Caco-2 (cell line): ENCODE measurements at regions not wholly inside any gene's neighbourhood (a gene's known extent, or its start where the extent isn't known, plus 50 kb on each side); places are given as distances from the start of the nearest gene placed in this dataset.

ENCODE experiments used
- BruUV-seq: library from RNA; stranded (reverse); fragments of 400-500 nt; replicated peaks from 2 replicates; lab custom pipeline; 2021; lab: Mats Ljungman, UMichigan
- CTCF ChIA-PET: fragments of 300-600 bp; sonication (Branson Sonifier 250); formaldehyde crosslinking; loops from one replicate; lab custom pipeline; 2022; ENCODE audit warnings: antibody characterized with exemption; lab: Charles Lee
- POLR2A ChIA-PET: fragments of 300-600 bp; sonication (Branson Sonifier 250); formaldehyde crosslinking; loops from one replicate; lab custom pipeline; 2022; ENCODE audit warnings: antibody characterized with exemption; lab: Charles Lee
- DNase-seq, 2 experiments: peaks; one replicate each; pipeline versions ENCODE4 v3.0.0 to v3.0.0-alpha.2; 2020 to 2022
- H3K27me3 ChIP-seq: replicated peaks from 2 replicates; pipeline ENCODE4 v1.6.0; 2011; ENCODE audit warnings: low read length; ENCODE audit not compliant: control insufficient read depth, insufficient read depth
- H3K36me3 ChIP-seq: 2 replicates; pipeline ENCODE4 v1.5.1; 2011; ENCODE audit warnings: low read length; ENCODE audit not compliant: control insufficient read depth, insufficient read depth
- H3K4me1 ChIP-seq: fragments of 250-450 bp; sonication (Bioruptor Pico); 2 replicates; pipeline ENCODE4 v1.5.1; 2020; ENCODE audit warnings: mild to moderate bottlenecking
- H3K4me3 ChIP-seq: 2 replicates; pipeline ENCODE4 v1.5.1; 2011; ENCODE audit warnings: low read depth, mild to moderate bottlenecking, control low read depth, low read length
- H3K9me3 ChIP-seq: fragments of 250-450 bp; sonication (Bioruptor Pico); 2 replicates; pipeline ENCODE4 v1.5.1; 2020; ENCODE audit warnings: mild to moderate bottlenecking, moderate library complexity
- H3K27ac Mint-ChIP-seq: one replicate; pipeline ENCODE4 v1.8.0; 2022; ENCODE audit warnings: mixed read lengths; ENCODE audit not compliant: unreplicated experiment
- H3K27me3 Mint-ChIP-seq: one replicate; pipeline ENCODE4 v1.8.0; 2022; ENCODE audit warnings: mixed read lengths; ENCODE audit not compliant: insufficient read depth, unreplicated experiment
- H3K36me3 Mint-ChIP-seq: one replicate; pipeline ENCODE4 v1.8.0; 2022; ENCODE audit warnings: mild to moderate bottlenecking, mixed read lengths; ENCODE audit not compliant: insufficient read depth, unreplicated experiment
- H3K4me1 Mint-ChIP-seq: one replicate; pipeline ENCODE4 v1.8.0; 2022; ENCODE audit warnings: low read depth, mixed read lengths; ENCODE audit not compliant: unreplicated experiment
- H3K4me3 Mint-ChIP-seq: one replicate; pipeline ENCODE4 v1.8.0; 2022; ENCODE audit warnings: mild to moderate bottlenecking, moderate library complexity, mixed read lengths; ENCODE audit not compliant: unreplicated experiment
- H3K9me3 Mint-ChIP-seq: one replicate; pipeline ENCODE4 v1.8.0; 2022; ENCODE audit warnings: mixed read lengths; ENCODE audit not compliant: unreplicated experiment
- CTCF ChIP-seq, 2 experiments: fragments of 200-600 bp in 1 of 2; IDR thresholded peaks; 1 replicate in 1 of 2; 2 replicates in 1 of 2; pipeline versions ENCODE4 v1.5.1 to v1.8.0; 2011 to 2022; ENCODE audit warnings: antibody characterized with exemption in 1 of 2, control low read depth in 1 of 2, inconsistent platforms in 1 of 2, low read depth in 1 of 2, low read length in 1 of 2, mild to moderate bottlenecking in 1 of 2, moderate library complexity in 1 of 2; ENCODE audit not compliant: insufficient read depth in 1 of 2, severe bottlenecking in 1 of 2, unreplicated experiment in 1 of 2
- intact Hi-C: fragments of 100-400 bp; cut with micrococcal nuclease; formaldehyde crosslinking; loops from one replicate; pipeline ENCODE4 v1.10.0; 2022; ENCODE audit not compliant: unreplicated experiment

GRCh38 chr22:49497266-49497665 lies 330.4 kb downstream of the BRD1 start:
- Mint-ChIP-seq H3K27me3 (no peaks in the 10 kb centered on the region), H3K4me3 (no peak overlapping the region), H3K27ac (no peak overlapping the region), H3K4me1 (no peaks in the 10 kb centered on the region), H3K9me3 (no peaks in the 10 kb centered on the region), H3K36me3 (no peaks in the 10 kb centered on the region)
- Histone ChIP-seq H3K9me3 (peaks cover 9% of the 10 kb centered on the region), H3K4me1 (peaks cover 6% of the 10 kb centered on the region; the same call in 1 of the 2 replicates), H3K27me3 (no peaks in the 10 kb centered on the region), H3K4me3 (no peak overlapping the region), H3K36me3 (no peaks in the 10 kb centered on the region)
- DNase-seq = no peak
- no TSS peak for BruUV-seq
- no peak for TF ChIP-seq CTCF (IDR thresholded peaks at IDR 0.05; ENCODE audit: insufficient read depth in 1 of 2, low read depth in 1 of 2, low read length in 1 of 2, severe bottlenecking in 1 of 2, unreplicated experiment in 1 of 2)
- CTCF ChIA-PET = interaction anchor here (0.6 kb wide), 1 partner anchor 1682 kb away, joined by 3 read pairs; no protein-coding TSS in a partner anchor
- POLR2A ChIA-PET = interaction anchor here (0.6 kb wide), 1 partner anchor 110 kb away, joined by 7 read pairs; no protein-coding TSS in a partner anchor
- intact Hi-C loops = no loop called here

GRCh38 chr22:49494555-49494954 lies 333.1 kb downstream of the BRD1 start:
- POLR2A ChIA-PET = no interaction called here
- intact Hi-C loops = no loop called here

GRCh38 chr22:49492741-49493251 lies 334.9 kb downstream of the BRD1 start:
- CTCF ChIA-PET = no interaction called here
- no peaks in the 10 kb centered on the region for H3K36me3 Mint-ChIP-seq
- no peaks in the 10 kb centered on the region for H3K36me3 ChIP-seq
- POLR2A ChIA-PET = no interaction called here
- H3K4me1 Mint-ChIP-seq = peaks cover 3% of the 10 kb centered on the region
- H3K9me3 ChIP-seq = no peaks in the 10 kb centered on the region; the same call in 1 of the 2 replicates
- H3K4me3 ChIP-seq = no peak overlapping the region
- H3K4me3 Mint-ChIP-seq = no peak overlapping the region
- H3K27me3 ChIP-seq = no peaks in the 10 kb centered on the region
- H3K27ac Mint-ChIP-seq = no peak overlapping the region
- TF ChIP-seq CTCF (IDR thresholded peaks at IDR 0.05; ENCODE audit: insufficient read depth in 1 of 2, low read depth in 1 of 2, low read length in 1 of 2, severe bottlenecking in 1 of 2, unreplicated experiment in 1 of 2) = no peak
- H3K9me3 Mint-ChIP-seq = no peaks in the 10 kb centered on the region
- H3K4me1 ChIP-seq = peaks cover 7% of the 10 kb centered on the region
- no TSS peak for BruUV-seq
- intact Hi-C loops = no loop called here
- no peaks in the 10 kb centered on the region for H3K27me3 Mint-ChIP-seq
- DNase-seq = no peak

More at GRCh38 chr22:49494555-49494954, 333.1 kb downstream of the BRD1 start:
- H3K4me1 ChIP-seq = no peaks in the 10 kb centered on the region
- CTCF ChIA-PET = no interaction called here
- Mint-ChIP-seq H3K36me3 (no peaks in the 10 kb centered on the region), H3K27ac (no peak overlapping the region), H3K4me3 (no peak overlapping the region), H3K27me3 (no peaks in the 10 kb centered on the region), H3K9me3 (no peaks in the 10 kb centered on the region), H3K4me1 (no peaks in the 10 kb centered on the region)
- peaks cover 7% of the 10 kb centered on the region; the same call in 1 of the 2 replicates for H3K9me3 ChIP-seq
- DNase-seq = no peak
- TF ChIP-seq CTCF (IDR thresholded peaks at IDR 0.05; ENCODE audit: insufficient read depth in 1 of 2, low read depth in 1 of 2, low read length in 1 of 2, severe bottlenecking in 1 of 2, unreplicated experiment in 1 of 2) = no peak
- no peak overlapping the region for H3K4me3 ChIP-seq
- BruUV-seq = no TSS peak
- no peaks in the 10 kb centered on the region for H3K27me3 ChIP-seq
- H3K36me3 ChIP-seq = no peaks in the 10 kb centered on the region
